MG63 (cell line): ENCODE measurements at regions not wholly inside any gene's neighbourhood (a gene's known extent, or its start where the extent isn't known, plus 50 kb on each side); places are given as distances from the start of the nearest gene placed in this dataset.

Experiments used
- DNase-seq: peaks from one replicate; pipeline ENCODE4 v3.0.0-alpha.2; 2020
- H3K27me3 ChIP-seq: fragments of 250-450 bp; sonication (Bioruptor Pico); 2 replicates; pipeline ENCODE4 v1.5.1; 2020; ENCODE audit warnings: mild to moderate bottlenecking, moderate library complexity
- H3K36me3 ChIP-seq: fragments of 250-450 bp; sonication (Bioruptor Pico); 2 replicates; pipeline ENCODE4 v1.5.1; 2020; ENCODE audit warnings: mild to moderate bottlenecking, moderate library complexity
- H3K4me3 ChIP-seq: fragments of 250-450 bp; sonication (Bioruptor Pico); 2 replicates; pipeline ENCODE4 v1.5.1; 2020; ENCODE audit warnings: mild to moderate bottlenecking, moderate library complexity
- H3K9me3 ChIP-seq: fragments of 250-450 bp; sonication (Bioruptor Pico); 2 replicates; pipeline ENCODE4 v1.5.1; 2020; ENCODE audit warnings: mild to moderate bottlenecking, moderate library complexity

DNA sequence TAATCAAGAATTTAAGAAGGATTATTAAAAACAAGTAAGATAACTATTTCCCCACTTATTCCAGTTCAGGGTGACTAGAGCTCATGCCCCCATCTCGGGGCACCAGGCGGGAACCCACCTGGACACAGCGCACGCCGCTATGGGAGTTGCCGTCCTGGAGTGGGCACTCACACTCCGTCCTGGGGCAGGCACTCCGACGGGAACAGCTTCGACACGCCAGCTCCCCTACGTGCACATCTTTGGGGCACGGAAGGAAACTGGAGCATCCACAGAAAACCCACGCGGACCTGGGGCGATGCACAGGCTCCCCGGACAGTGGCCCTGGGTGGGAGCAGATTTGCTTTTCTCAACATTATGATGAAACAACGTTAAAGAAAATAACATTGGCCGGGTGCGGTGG lies 52.0 kb upstream of the GATA5 start:
- Histone ChIP-seq H3K36me3 (no peaks in the 10 kb centered on the region), H3K27me3 (no peaks in the 10 kb centered on the region), H3K9me3 (no peaks in the 10 kb centered on the region), H3K4me3 (no peak overlapping the region)
- no peak for DNase-seq

DNA sequence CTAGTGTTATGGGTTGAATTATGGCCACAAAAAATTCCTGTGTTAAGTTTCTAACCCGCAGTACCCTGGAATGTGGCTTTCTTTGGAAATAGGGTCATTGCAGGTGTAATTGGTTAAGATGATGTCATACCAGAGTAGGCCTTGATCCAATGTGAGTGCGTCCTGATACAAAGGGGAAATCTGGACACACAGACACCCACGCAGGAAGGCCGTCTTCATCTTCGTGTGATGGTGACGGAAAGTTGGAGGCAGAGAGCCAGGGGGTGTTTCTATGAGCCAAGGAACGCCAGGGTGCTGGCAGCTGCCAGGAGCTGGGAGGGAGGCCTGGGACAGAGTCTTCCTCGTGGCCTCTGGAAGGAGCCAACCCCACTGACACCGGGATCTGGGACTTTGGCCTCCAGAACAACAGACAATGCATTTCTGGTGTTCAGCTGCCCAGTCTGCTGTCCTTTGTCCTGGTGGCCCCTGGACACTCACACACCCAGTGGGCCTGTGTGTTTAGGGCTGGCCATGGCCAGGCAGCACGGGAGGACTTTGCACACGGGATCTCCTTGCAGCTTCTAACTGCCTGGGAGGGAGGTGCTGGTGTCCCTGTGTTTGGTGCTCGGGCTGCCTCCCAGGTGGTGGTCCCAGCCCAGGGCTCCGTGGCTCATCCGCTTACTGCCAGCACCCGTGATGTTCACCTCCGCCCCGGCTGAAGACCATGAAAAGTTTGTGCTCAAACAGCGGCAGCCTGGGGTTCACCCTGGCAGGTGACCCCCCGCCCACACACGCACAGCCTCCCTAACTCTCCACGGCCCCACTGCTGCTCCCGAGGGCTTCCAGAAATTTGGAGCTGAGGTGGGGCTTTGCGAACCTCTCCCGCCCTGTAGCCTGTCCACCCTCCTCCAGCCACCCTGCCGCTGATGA lies 53.4 kb upstream of the GATA5 start:
- H3K36me3 ChIP-seq, result no peaks in the 10 kb centered on the region
- no peaks in the 10 kb centered on the region for H3K9me3 ChIP-seq
- H3K4me3 ChIP-seq, result no peak overlapping the region
- no peak for DNase-seq
- no peaks in the 10 kb centered on the region for H3K27me3 ChIP-seq

DNA sequence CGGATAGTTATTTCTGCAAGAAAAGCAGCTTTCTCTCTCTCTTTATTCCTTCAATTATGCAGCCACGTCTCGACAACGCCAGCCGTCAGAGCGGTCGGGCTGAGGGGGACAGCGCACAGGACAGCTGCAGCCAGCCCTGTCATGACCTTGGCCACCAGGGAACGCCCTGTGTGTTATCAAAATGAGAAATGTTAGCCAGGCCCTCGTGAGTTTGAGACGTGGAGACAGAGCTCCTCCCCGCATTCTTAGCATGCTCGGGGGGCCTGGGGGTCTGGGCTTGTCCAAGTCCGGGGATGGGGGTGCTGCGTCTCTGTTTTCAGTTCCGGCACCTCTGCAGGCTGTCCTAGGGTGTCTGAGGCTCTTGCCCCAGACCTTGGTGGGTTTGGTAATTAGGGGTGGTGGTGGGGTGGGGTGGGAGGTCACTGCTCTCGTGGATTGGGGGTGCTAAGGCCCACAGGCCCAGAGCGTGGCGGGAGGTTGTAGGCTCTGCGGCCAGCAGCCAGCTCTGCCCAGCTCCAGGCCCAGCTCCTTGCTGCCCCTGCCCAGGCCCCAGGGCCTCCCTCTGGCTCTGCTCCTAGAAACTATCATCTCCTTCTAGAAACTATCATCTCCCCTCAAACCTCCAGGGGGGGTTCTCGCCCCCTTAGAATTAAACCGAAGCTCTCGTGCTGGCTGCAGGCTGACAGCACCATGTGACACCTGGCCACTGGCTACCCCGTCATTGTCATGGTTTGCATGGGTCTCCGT lies 54.3 kb upstream of the GATA5 start:
- H3K36me3 ChIP-seq, result no peaks in the 10 kb centered on the region
- H3K4me3 ChIP-seq, result no peak overlapping the region
- DNase-seq, result no peak
- H3K9me3 ChIP-seq, result no peaks in the 10 kb centered on the region
- no peaks in the 10 kb centered on the region for H3K27me3 ChIP-seq

DNA sequence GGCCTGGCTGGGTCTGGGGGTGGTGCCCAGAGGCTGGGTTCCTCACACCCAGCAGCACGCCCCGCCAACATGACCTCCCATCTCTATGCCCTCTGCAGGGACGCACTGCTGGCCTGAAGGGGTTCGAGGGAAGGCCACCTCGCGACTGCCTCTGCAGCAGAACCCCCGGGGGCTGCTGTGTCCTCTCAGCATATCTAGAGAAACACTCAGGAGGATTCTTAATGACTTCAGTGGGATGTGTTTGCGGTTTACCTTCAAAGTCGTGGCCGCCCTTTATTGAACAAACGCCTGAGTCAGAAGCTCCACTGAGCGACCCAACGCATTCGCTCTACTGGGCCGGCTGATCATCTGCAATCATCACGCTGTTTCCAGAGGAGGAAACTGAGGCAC lies 54.8 kb upstream of the GATA5 start:
- DNase-seq, result no peak
- Histone ChIP-seq H3K27me3 (no peaks in the 10 kb centered on the region), H3K9me3 (no peaks in the 10 kb centered on the region), H3K36me3 (no peaks in the 10 kb centered on the region), H3K4me3 (no peak overlapping the region)

DNA sequence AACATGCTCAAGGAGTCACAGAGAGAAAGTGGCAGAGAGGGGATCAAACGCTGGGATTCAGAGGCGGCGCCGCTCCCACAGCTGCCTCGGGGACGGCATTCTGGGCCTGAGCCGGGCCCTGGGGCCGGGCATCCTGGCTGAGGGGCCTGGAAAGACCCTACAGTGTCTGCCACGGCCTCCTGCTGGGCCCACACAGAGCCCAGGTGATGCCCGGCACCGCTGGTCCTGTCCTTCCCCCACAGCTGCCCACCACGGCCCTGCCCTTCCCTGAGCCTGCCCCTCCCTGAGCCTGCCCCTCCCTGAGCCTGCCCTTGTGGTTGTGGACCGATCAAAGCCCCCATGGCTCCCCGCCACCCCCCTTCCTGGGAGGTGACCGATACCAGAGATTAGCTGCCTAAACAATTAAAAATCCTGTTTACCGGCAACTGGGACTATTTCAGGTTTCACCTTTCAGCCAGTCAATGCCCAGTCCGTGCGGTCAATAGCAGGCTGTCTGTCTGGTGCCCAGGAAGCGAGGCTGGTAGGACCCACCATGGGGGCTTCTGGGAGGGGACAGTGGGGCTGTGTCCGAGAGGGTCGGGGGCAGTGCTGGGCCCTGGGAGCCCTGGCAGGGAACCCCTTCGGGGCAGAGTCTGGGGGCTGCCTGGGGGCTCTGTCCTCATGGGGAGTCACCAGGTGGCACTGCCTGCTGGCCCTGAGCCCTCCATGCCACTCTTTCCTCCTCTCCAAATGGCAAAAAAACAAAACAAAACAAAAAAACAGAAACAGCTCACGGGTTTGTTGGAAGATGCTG lies 55.4 kb upstream of the GATA5 start:
- DNase-seq, result no peak
- no peaks in the 10 kb centered on the region for H3K27me3 ChIP-seq
- H3K9me3 ChIP-seq, result no peaks in the 10 kb centered on the region
- no peaks in the 10 kb centered on the region for H3K36me3 ChIP-seq
- no peak overlapping the region for H3K4me3 ChIP-seq

DNA sequence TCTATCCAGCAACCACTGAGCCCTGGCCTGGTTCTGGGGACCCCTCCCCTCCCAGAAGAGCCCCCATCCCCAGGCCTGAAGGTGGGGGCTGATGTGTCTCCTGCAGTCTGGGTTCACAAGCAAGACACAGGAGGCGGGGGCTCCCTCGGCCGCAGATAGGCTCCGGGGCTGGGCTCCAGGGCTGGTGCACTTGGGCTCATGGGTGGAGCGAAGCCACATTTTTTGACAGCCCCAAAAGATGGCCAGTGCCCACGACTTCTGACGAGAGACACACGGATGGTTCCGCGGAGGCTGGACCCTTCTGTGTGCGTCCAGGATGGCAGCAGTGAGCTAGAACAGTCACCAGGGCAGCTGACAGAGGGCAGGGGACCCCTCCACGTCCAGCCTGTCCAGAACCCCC lies 57.1 kb upstream of the GATA5 start:
- DNase-seq, result no peak
- H3K27me3 ChIP-seq, result no peaks in the 10 kb centered on the region

DNA sequence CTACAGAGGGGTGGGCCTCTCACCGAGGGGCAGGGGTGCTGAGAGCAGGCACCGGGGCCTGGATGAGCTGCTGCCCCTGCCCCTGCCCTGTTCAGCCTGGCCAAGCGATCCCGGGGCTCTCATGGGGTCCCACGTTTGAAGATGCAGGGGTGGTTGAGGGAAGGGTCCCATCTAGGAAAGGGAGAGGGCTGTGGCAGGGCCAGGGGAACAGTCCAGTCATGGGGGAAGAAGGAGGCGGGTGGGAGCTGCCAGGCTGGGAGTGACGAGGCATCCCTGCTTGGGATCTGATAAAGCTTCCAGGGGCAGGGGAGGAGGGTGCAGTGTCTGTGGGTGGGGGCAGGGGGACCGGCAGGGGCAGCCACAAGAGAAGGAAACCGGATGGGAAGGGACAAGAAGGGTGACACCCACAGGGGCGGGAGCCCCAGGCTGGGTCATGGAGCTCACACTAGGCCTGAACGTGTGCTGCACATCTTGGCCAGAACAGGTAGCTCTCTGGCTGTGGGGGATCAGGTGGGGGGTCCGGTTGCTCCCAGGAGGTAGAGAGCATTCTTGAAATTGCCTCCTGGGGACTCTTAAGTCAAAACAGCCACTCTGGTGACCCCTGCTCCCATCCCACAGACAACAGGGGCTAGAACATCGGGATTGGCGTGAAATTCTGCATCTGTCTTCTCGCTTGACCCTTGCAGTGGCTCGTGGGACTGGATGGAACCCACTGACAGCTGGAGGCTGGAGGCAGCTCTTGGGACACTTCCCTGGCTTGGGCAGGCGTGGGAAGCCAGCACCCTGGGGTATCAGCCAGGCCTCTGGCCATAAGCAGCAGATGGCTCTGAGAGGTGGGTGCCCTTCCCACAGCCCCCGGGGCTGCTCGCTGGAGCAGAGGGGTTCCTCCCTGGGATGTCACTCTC lies 58.0 kb upstream of the GATA5 start:
- DNase-seq, result no peak
- Histone ChIP-seq H3K9me3 (no peaks in the 10 kb centered on the region), H3K27me3 (no peaks in the 10 kb centered on the region), H3K4me3 (no peak overlapping the region), H3K36me3 (no peaks in the 10 kb centered on the region)

More for the DNA sequence above, 57.1 kb upstream of the GATA5 start:
- H3K36me3 ChIP-seq, result no peaks in the 10 kb centered on the region
- H3K9me3 ChIP-seq, result no peaks in the 10 kb centered on the region
- no peak overlapping the region for H3K4me3 ChIP-seq

DNA sequence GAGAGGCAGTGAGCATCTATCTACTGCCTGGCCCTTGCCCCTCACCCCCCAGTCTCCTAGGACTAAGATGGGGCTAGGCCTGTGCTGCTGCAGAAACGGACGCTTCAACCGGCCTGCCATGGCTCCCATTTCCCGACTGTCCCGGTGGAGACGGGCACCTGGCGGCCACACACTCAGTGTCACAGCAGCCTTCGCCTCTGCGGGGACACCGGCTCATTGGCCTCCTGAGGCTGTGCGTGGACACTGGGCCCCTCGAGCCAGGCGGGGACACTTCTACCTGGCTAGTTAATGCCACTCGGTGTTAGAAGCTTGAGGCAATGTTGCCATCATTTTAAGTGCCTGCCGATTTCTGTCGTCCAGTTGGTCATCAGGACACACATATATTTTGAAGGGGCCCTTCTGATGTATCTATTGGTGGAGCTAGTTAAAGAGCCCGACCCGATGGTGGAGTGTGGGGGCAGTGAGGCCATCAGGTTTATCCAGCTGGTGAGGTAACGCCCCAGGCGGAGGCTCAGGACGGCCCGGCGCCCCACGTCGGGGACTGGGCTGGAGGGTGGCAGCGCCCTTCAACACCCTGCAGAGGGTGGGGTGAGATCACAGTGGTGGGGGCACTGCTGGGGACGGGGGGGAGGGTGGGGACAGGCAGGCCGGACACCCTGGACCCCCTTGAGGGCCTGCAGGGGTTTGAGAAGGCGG lies 58.9 kb upstream of the GATA5 start:
- H3K36me3 ChIP-seq, result no peaks in the 10 kb centered on the region
- no peaks in the 10 kb centered on the region for H3K9me3 ChIP-seq
- no peak for DNase-seq
- no peak overlapping the region for H3K4me3 ChIP-seq
- no peaks in the 10 kb centered on the region for H3K27me3 ChIP-seq

DNA sequence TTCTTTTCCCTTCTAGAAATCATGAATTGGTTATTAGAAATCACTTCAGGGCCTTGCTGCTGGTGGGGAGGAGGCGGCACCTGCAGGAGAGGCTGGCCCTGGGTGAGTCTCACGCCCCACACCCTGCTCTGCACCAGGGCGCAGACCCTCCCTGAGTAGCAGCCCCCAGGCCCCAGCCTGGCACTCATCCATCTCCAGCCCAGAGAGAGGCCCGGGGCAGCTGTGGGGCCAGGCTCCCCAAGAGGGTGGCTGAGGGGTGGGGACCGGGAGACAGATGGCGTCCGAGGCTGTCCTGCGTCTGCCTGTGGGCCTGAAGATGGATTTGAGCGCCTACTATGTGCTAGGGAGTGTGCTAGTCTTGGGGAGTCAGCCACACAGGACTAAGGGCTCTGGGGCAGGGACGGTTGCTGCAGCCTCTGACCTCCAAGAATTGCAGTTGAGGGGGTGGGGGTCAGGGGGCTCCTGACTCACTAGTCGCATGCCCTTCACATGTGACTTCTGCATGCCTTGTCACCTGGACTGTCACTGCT lies 59.6 kb upstream of the GATA5 start:
- DNase-seq, result no peak
- Histone ChIP-seq H3K9me3 (no peaks in the 10 kb centered on the region), H3K36me3 (no peaks in the 10 kb centered on the region), H3K27me3 (no peaks in the 10 kb centered on the region), H3K4me3 (no peak overlapping the region)

DNA sequence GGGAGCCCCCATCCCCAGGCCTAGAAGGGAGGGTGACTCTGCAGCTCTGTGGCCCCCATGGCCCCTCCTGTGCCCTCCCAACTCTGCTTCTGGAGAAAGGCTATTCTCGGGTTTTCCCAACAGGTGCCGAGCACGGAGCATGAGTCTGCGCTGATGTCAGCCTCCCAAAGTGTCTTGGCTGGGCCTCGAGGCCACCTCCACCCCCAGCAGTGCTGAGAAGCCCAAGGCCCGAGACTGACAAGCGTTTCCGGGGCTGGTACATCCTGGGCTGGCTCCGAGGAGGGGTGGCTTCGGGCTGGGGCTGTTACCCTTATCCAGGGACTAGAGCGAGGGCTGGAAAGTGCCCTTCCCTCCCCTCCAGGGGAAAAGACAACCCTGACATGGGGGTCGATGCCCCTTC lies 60.2 kb upstream of the GATA5 start:
- H3K9me3 ChIP-seq, result no peaks in the 10 kb centered on the region
- no peak for DNase-seq
- H3K4me3 ChIP-seq, result no peak overlapping the region
- H3K27me3 ChIP-seq, result no peaks in the 10 kb centered on the region
- H3K36me3 ChIP-seq, result no peaks in the 10 kb centered on the region

DNA sequence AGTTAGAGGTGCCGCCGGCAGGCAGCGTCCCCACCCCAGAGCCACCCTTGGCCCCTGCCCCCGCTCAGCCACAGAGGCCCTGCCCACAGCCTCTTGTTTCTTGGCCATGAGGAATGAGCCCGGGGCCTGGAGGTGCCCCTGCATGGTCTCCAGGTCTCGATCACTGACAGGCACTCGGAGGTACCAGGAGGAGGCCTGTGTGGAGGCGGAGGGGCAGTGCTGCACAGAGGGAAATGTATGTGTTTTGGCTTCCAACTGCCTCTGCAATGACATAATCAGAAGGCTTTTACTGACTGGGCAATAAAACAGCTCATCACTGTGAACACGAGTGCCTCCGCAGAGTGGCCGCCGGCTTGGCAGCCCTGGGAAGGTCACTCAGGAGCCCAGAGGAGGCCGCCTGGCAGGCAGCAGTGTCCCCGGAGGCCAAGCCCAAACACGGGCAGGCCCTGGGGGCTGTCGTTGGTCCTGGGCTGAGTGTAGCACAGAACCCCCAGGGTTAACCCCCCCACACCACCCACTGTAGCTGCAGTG lies 61.1 kb upstream of the GATA5 start:
- Histone ChIP-seq H3K4me3 (no peak overlapping the region), H3K27me3 (no peaks in the 10 kb centered on the region), H3K36me3 (no peaks in the 10 kb centered on the region), H3K9me3 (no peaks in the 10 kb centered on the region)
- peak; percentile 78 for DNase-seq

DNA sequence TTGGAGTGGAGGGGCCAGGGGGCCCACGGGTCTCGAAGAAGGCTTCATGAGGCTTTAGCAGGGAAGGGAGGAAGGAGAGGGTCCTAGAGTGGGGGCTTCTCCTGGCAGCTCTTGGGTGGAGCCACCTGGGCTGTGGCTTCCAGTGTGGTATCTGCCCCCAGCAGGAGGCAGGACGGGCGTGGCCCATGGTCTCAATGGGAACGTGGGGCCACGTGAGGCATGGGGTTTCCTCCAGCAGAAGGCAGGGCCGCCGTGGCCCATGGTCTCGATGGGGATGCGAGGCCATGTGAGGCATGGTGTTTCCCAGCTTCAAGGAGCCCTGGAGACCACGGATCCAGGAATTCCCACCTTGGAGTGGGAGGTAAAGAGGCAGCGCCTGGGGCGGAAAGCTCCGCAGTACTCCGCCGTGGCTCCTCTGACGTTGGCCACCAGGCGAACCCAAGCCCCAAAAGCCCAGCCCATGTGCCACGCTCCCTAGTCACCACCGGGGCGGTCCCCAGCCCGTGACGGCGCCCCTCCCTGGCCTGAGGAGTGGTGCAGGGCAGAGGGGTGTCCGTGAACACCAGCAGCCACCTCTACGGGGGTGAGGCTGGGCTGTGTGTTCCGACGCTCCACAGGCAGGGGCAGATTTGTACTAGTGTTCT lies 62.0 kb upstream of the GATA5 start:
- no peaks in the 10 kb centered on the region for H3K36me3 ChIP-seq
- H3K27me3 ChIP-seq, result no peaks in the 10 kb centered on the region
- H3K9me3 ChIP-seq, result no peaks in the 10 kb centered on the region
- H3K4me3 ChIP-seq, result no peak overlapping the region
- no peak for DNase-seq

DNA sequence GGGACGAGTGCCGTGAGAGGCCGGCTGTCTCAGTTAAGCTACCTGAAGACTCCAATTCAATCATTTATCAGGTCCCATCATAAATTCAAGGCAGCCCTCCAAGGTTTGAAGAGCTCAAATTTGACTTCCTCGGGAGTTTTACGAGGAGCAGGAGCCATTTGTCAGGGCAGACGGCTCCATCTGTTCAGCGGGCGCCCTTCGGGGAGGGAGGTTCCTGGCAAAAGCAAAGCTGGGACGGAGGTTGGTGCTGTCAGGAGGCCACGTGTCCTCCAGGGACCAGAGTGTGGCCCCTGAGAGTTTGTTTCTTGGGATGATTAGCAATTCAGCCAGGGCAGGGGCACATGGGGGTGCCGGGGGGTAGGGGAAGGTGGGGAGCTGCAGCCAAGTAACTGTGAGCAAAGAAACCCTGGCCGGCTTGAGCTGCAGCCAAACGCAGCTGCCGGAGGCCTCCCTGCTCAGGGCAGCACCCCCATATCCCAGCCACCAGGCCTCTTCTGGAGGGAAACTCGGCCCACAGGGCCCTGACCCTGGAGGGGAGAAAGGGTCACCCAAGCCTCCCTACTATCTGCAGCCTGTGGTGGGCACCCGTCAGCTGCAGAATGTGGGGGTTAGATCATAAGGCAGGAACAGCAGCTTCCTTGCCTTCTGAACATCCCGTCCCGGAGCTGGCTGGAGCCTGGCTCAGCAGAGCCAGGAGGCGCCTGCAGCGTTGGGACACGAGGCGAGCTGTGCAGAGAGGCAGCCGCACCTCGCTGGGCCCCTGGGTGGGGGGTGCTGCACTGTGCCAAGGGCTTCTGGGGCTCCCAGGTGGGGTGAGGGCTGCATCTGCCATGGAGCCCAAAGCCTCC lies 63.6 kb upstream of the GATA5 start:
- no peak for DNase-seq
- Histone ChIP-seq H3K27me3 (no peaks in the 10 kb centered on the region), H3K4me3 (no peak overlapping the region), H3K9me3 (peaks cover 2% of the 10 kb centered on the region), H3K36me3 (no peaks in the 10 kb centered on the region)

DNA sequence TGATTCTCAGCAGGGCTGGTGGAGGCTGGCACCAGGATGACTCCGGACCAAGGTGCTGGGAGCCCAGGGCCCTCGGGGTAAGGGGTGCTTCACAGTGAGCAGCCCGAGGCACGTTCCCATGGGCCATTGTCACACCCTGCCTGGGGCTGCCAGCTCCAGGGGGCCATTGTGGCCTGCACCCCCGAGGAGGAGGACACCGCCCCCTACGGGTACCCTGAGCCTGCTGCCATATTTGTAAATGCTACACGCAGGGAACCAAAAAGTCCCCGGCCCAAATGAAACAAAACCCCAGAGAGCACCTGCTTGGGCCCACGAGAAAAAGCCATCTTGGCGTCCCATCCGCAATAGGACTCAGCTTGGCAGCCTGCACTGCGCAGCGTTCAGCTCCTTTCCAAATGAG lies 64.7 kb upstream of the GATA5 start:
- Histone ChIP-seq H3K36me3 (no peaks in the 10 kb centered on the region), H3K4me3 (no peak overlapping the region), H3K9me3 (peaks cover 5% of the 10 kb centered on the region), H3K27me3 (no peaks in the 10 kb centered on the region)
- DNase-seq, result no peak
